ENCODE measurements at regions not wholly inside any gene's neighbourhood (a gene's known extent, or its start where the extent isn't known, plus 50 kb on each side); places are given as distances from the start of the nearest gene placed in this dataset.

- Histone ChIP-seq H3K4me3 (ENCODE audit: low read depth, low read length) (no peak overlapping the region), H3K4me1 (ENCODE audit: control insufficient read depth, insufficient read depth, low read length) (no peaks in the 10 kb centered on the region), H3K9me3 (ENCODE audit: control insufficient read depth, insufficient read depth, low read depth, low read length) (no peaks in the 10 kb centered on the region), H3K36me3 (ENCODE audit: control insufficient read depth in 2 of 2, insufficient read depth in 1 of 2, low read length in 2 of 2) (no peaks in the 10 kb centered on the region), H3K27ac (ENCODE audit: extremely low read depth, low read depth, low read length) (no peak overlapping the region)
- ChIA-PET CTCF (interaction anchor here (0.6 kb wide), 2 partner anchors 9 to 648 kb away, joined by 3 read pairs; no protein-coding TSS in a partner anchor), POLR2A (no interaction called here)
- TF ChIP-seq ZNF184 (tag by site-specific recombination; IDR thresholded peaks at IDR 0.05) (no peak), GLIS1 (tag by site-specific recombination; IDR thresholded peaks at IDR 0.05) (no peak), ZNF561 (tag by site-specific recombination; IDR thresholded peaks at IDR 0.05; ENCODE audit: borderline replicate concordance) (no peak), PRDM10 (tag by site-specific recombination; IDR thresholded peaks at IDR 0.05) (no peak), BCL11A (tag by site-specific recombination; IDR thresholded peaks at IDR 0.05; ENCODE audit: low read depth) (no peak), ZNF571 (tag by site-specific recombination; IDR thresholded peaks at IDR 0.05) (no peak), IKZF3 (tag by site-specific recombination; IDR thresholded peaks at IDR 0.05) (no peak), TCF7L2 (IDR thresholded peaks at IDR 0.05; ENCODE audit: borderline replicate concordance, low read depth, low read length) (no peak)
These were observed 133.1 kb upstream of the CST7 start for GRCh38 chr20:24815931-24816330.

- H3K4me1 ChIP-seq (ENCODE audit: control insufficient read depth, insufficient read depth, low read length): no peaks in the 10 kb centered on the region
- TF ChIP-seq BCL11A (tag by site-specific recombination; IDR thresholded peaks at IDR 0.05; ENCODE audit: low read depth) (no peak), EGR2 (tag by site-specific recombination; IDR thresholded peaks at IDR 0.05; ENCODE audit: low read depth) (0 out of 2 replicates have a peak, but pooled peaks have one; percentile 17), ZNF423 (tag by site-specific recombination; IDR thresholded peaks at IDR 0.05) (no peak), ZFHX2 (tag by site-specific recombination; conservative IDR thresholded peaks at IDR 0.05) (peak; percentile 68)
- no peaks in the 10 kb centered on the region for H3K36me3 ChIP-seq (ENCODE audit: control insufficient read depth in 2 of 2, insufficient read depth in 1 of 2, low read length in 2 of 2)
- H3K9me3 ChIP-seq (ENCODE audit: control insufficient read depth, insufficient read depth, low read depth, low read length): no peaks in the 10 kb centered on the region
- no peak overlapping the region for H3K4me3 ChIP-seq (ENCODE audit: low read depth, low read length)
- POLR2A ChIA-PET: no interaction called here
- CTCF ChIA-PET: interaction anchor here (0.6 kb wide), 1 partner anchor 9 kb away, joined by 3 read pairs; no protein-coding TSS in a partner anchor
- H3K27ac ChIP-seq (ENCODE audit: extremely low read depth, low read depth, low read length): no peak overlapping the region
These were observed 132.6 kb upstream of the CST7 start for GRCh38 chr20:24816431-24816830.

GRCh38 chr20:24816907-24817306 is 132.2 kb upstream of the CST7 start:
- H3K4me1 ChIP-seq (ENCODE audit: control insufficient read depth, insufficient read depth, low read length): no peaks in the 10 kb centered on the region
- H3K27ac ChIP-seq (ENCODE audit: extremely low read depth, low read depth, low read length): no peak overlapping the region
- H3K4me3 ChIP-seq (ENCODE audit: low read depth, low read length): no peak overlapping the region
- CTCF ChIA-PET: no interaction called here
- H3K9me3 ChIP-seq (ENCODE audit: control insufficient read depth, insufficient read depth, low read depth, low read length): no peaks in the 10 kb centered on the region
- no peak for TF ChIP-seq ZNF211 (tag by site-specific recombination; IDR thresholded peaks at IDR 0.05; ENCODE audit: low read depth)
- H3K36me3 ChIP-seq (ENCODE audit: control insufficient read depth in 2 of 2, insufficient read depth in 1 of 2, low read length in 2 of 2): no peaks in the 10 kb centered on the region
- POLR2A ChIA-PET: no interaction called here

- POLR2A ChIA-PET: no interaction called here
- Histone ChIP-seq H3K4me1 (ENCODE audit: control insufficient read depth, insufficient read depth, low read length) (no peaks in the 10 kb centered on the region), H3K27ac (ENCODE audit: extremely low read depth, low read depth, low read length) (no peak overlapping the region), H3K36me3 (ENCODE audit: control insufficient read depth in 2 of 2, insufficient read depth in 1 of 2, low read length in 2 of 2) (no peaks in the 10 kb centered on the region), H3K4me3 (ENCODE audit: low read depth, low read length) (no peak overlapping the region), H3K9me3 (ENCODE audit: control insufficient read depth, insufficient read depth, low read depth, low read length) (no peaks in the 10 kb centered on the region)
- TF ChIP-seq ZFP69B (tag by site-specific recombination; IDR thresholded peaks at IDR 0.05) (no peak), RBAK (tag by site-specific recombination; IDR thresholded peaks at IDR 0.05) (no peak)
- CTCF ChIA-PET: no interaction called here
These were observed 131.7 kb upstream of the CST7 start for GRCh38 chr20:24817351-24817750.
